HG02840 (cell line): ENCODE measurements at regions not wholly inside any gene's neighbourhood (a gene's known extent, or its start where the extent isn't known, plus 50 kb on each side); places are given as distances from the start of the nearest gene placed in this dataset.

Source experiments
- ATAC-seq: cut with Tn5 transposase; IDR thresholded peaks from one replicate; pipeline ENCODE4 v1.9.1; 2021; ENCODE audit warnings: mild to moderate bottlenecking, moderate library complexity, moderate number of reproducible peaks; ENCODE audit not compliant: unreplicated experiment, low FRiP score

- ATAC-seq: no peak
Measured at GRCh38 chr10:8908013-8908412, 853.5 kb downstream of the GATA3 start.

- ATAC-seq: no peak
Measured at GRCh38 chr10:8910314-8910713, 855.8 kb downstream of the GATA3 start.

GRCh38 chr10:8911032-8911431, 856.5 kb downstream of the GATA3 start:
- no peak for ATAC-seq

- no peak for ATAC-seq
Measured at GRCh38 chr10:8912108-8912507, 857.6 kb downstream of the GATA3 start.

GRCh38 chr10:8913720-8914119, 859.2 kb downstream of the GATA3 start:
- ATAC-seq: no peak

- ATAC-seq: no peak
Measured at GRCh38 chr10:8919280-8919679, 864.8 kb downstream of the GATA3 start.

- ATAC-seq: no peak
Measured at GRCh38 chr10:8921568-8921967, 867.1 kb downstream of the GATA3 start.

GRCh38 chr10:8923096-8923495, 868.6 kb downstream of the GATA3 start:
- no peak for ATAC-seq

GRCh38 chr10:8927705-8928104, 873.2 kb downstream of the GATA3 start:
- no peak for ATAC-seq

- no peak for ATAC-seq
Measured at GRCh38 chr10:8946451-8946850, 892.0 kb downstream of the GATA3 start.

- no peak for ATAC-seq
Measured at GRCh38 chr10:8950978-8951377, 896.5 kb downstream of the GATA3 start.

GRCh38 chr10:8951440-8952089, 897.1 kb downstream of the GATA3 start:
- no peak for ATAC-seq

GRCh38 chr10:8956400-8956799, 901.9 kb downstream of the GATA3 start:
- ATAC-seq: no peak

- ATAC-seq: no peak
Measured at GRCh38 chr10:8962249-8962648, 907.8 kb downstream of the GATA3 start.

GRCh38 chr10:8967061-8967460, 912.6 kb downstream of the GATA3 start:
- no peak for ATAC-seq

- no peak for ATAC-seq
Measured at GRCh38 chr10:8969853-8970252, 915.4 kb downstream of the GATA3 start.

- ATAC-seq: no peak
Measured at GRCh38 chr10:8975535-8975934, 921.0 kb downstream of the GATA3 start.

- no peak for ATAC-seq
Measured at GRCh38 chr10:8978100-8978499, 923.6 kb downstream of the GATA3 start.

- ATAC-seq: no peak
Measured at GRCh38 chr10:8979976-8980375, 925.5 kb downstream of the GATA3 start.

- ATAC-seq: no peak
Measured at GRCh38 chr10:8981277-8981676, 926.8 kb downstream of the GATA3 start.

- ATAC-seq: no peak
Measured at GRCh38 chr10:8985651-8986050, 931.2 kb downstream of the GATA3 start.

GRCh38 chr10:8986975-8987374, 932.5 kb downstream of the GATA3 start:
- ATAC-seq: no peak

GRCh38 chr10:8987712-8988111, 933.2 kb downstream of the GATA3 start:
- ATAC-seq: no peak
